Fibroblast of upper back skin (primary cell): ENCODE measurements at regions not wholly inside any gene's neighbourhood (a gene's known extent, or its start where the extent isn't known, plus 50 kb on each side); places are given as distances from the start of the nearest gene placed in this dataset.
A peak's percentile ranks its signal among the peaks of the same experiment; 100 is the strongest.

Source experiments
- DNase-seq: peaks from one replicate; pipeline ENCODE4 v3.0.0-alpha.2; 2013

GRCh38 chr21:32132409-32132808, 146.4 kb downstream of the MIS18A start:
- DNase-seq: no peak

- DNase-seq: peak; percentile 42
Measured at GRCh38 chr21:32131960-32132359, 146.9 kb downstream of the MIS18A start.

GRCh38 chr21:32131164-32131563, 147.7 kb downstream of the MIS18A start:
- no peak for DNase-seq

- no peak for DNase-seq
Measured at GRCh38 chr21:32130031-32130891, 148.6 kb downstream of the MIS18A start.

DNA sequence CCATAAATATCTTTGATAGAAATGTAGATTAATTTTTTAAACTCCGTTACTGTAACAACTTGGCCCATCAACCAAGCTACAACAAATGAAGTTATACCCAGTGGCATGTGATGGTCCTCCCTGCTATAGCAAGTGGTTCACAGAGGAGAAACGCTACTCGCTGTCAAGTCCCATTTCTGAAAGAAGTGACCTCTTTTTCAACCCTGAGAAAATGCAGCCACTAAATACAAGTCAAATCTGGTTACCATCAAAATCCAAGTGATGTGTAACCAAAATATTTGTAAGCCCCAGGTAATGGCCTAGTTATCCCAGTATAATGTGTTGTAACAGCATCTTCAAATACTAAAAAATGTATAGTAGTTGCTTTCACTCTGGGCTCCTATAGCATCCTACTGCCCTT, 151.8 kb downstream of the MIS18A start:
- DNase-seq: no peak

DNA sequence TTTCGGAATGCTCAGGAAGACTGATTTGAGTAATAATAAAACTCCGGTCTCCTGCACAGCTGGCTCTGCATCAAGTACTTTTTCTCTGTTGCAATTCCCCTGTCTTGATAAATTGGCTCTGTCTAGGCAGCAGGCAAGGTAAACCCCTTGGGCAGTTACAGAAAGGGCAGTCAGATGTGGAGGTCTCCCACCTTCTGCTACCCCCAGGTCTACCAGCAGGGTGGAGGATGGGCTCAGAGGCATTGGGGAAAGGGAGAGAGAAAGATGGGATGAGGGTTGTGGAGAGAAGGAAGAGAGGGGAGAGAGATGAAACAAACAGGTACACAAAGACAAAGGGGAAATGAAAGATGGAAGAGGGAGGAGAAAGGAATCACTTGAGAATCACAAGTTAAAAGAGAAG, 156.8 kb downstream of the MIS18A start:
- DNase-seq: no peak

DNA sequence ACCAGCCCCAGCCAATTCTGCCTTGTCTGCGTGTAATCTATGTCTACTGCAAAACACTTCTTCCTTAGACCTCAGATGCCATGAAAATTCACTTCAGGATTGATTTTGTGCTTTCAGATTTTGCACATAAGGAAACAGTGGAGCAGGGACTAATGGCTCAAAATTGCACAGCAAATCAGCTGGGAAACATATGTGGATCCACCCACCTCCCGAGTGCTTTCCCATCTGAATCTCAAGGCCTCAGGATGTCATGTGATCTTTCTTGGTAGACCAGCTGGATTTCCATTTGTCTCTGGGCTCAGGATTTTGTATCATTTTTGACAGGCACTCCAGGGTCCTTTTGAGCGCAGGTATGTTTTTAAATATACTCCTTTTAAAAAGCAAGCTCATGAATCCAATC, 158.6 kb downstream of the MIS18A start:
- DNase-seq: peak; percentile 5

DNA sequence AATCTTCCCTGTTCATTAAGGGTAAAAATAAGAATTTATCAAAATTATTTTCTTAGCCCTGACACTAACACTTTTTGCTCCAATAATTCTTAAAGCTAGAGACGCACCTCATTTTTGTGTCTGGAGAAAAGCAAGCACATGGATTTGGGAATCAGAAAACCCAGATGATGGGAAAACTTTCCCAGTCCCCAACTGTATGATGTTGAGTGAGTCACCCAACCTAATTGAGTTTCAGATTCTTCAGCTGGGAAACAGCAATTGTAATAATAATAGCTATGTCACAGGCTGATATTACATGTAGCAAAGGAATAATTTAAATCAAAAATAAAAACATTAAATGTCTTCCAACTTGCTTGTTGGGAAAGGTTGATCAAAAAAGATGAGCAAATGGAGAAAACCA, 159.0 kb downstream of the MIS18A start:
- no peak for DNase-seq

GRCh38 chr21:32119389-32119788, 159.5 kb downstream of the MIS18A start:
- DNase-seq: no peak

- peak; percentile 75 for DNase-seq
Measured at GRCh38 chr21:32114419-32115035, 164.3 kb downstream of the MIS18A start.

- DNase-seq: no peak
Measured at GRCh38 chr21:32113486-32113885, 165.4 kb downstream of the MIS18A start.

DNA sequence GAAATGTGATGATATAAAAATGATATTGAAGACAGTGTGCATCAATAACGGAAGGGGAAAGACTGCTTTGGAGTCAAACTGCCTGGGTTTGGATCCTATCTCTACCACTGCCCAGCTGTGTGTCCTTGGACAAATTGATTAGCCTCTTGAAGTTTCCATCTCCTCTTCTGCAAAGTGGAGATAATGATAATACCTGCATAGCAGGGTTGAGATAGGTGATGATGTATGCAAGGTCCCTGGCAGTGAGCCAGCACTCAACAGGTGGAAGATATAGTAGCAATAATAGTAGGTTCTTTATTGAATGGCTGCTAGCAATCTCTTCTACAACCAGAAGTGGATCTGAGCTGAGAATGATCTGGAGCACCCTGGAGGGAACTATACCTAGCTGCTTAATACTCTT, 166.7 kb downstream of the MIS18A start:
- DNase-seq: no peak

GRCh38 chr21:32108566-32108965, 170.3 kb downstream of the MIS18A start:
- no peak for DNase-seq

GRCh38 chr21:32103361-32103760, 175.5 kb downstream of the MIS18A start:
- DNase-seq: no peak

DNA sequence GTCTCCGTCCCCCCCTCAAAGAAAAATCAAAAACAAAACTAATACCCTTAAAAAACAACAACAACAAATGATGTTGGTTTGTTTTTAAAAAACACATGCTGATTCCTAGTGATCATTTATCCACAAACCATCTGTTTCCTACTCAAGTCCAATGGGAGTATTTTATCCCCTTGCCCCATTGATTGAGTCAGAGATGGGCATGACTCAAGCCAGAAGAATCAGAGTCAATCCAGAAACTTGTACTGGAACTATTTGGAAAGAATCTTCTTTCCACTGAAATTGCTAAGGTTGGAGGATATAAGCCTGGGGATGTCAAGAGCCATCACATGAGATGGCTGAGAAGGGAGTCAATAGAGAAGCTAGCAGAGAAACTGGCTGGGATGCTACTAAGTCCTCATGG, 176.4 kb downstream of the MIS18A start:
- peak; percentile 74 for DNase-seq

DNA sequence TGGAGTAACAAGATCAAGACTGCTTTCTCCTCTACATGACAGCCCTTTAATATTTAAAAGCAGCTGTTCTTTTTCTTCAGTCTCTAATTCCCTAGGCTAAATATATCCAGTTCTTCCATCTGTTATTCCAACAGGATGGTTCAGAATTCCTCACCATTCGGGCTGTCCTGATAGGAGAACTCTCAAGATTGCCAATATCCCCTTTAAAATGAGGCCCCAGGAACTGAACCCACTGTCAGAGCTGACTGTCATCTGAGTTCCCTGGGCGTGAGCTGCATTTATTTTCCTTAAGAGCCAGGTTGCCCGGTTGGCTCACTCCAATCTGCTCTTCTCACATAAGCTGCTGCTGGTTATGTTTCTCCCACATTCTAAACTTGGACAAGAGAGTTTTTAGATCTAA, 177.6 kb downstream of the MIS18A start:
- DNase-seq: no peak

GRCh38 chr21:32100423-32100822, 178.4 kb downstream of the MIS18A start:
- no peak for DNase-seq

GRCh38 chr21:32099812-32100416, 178.9 kb downstream of the MIS18A start:
- no peak for DNase-seq

GRCh38 chr21:32096411-32096810, 182.4 kb downstream of the MIS18A start:
- DNase-seq: no peak

- peak; percentile 56 for DNase-seq
Measured at GRCh38 chr21:32094804-32095203, 184.0 kb downstream of the MIS18A start.

GRCh38 chr21:32093646-32094462, 185.0 kb downstream of the MIS18A start:
- no peak for DNase-seq

- no peak for DNase-seq
Measured at GRCh38 chr21:32090956-32091355, 187.9 kb downstream of the MIS18A start.

DNA sequence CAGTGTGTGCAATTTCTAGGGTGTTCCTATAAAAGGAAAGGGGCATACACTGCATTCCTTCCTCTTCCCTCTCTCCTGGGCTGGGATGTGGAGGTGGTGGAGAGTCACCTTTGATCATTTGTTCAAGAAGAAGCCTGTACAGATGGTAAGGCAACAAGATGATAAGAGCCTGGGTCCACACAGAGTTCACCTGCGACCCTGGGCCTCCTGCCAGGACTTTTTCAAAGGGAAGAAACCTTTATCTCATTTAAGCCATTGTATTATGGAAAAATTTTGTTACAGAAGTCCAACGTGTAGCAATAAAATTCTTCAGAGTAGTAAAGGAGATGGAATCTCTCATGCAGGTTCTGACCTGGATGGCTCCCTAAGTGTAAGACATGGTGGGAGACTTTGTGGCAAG, 189.1 kb downstream of the MIS18A start:
- DNase-seq: no peak
